H54 (cell line): ENCODE measurements at regions not wholly inside any gene's neighbourhood (a gene's known extent, or its start where the extent isn't known, plus 50 kb on each side); places are given as distances from the start of the nearest gene placed in this dataset.

Experiments
- DNase-seq: peaks from one replicate; pipeline ENCODE4 v3.0.0; 2011; ENCODE audit warnings: low spot score, mixed read lengths; ENCODE audit not compliant: insufficient read length
- FAIRE-seq: peaks from 3 replicates; lab custom pipeline; 2011; peaks lifted over from hg19 to GRCh38; lab: Jason Lieb, UNC
- POLR2A ChIP-seq: IDR thresholded peaks from 2 replicates; pipeline ENCODE4 v1.6.1; 2011; ENCODE audit warnings: low read depth, mild to moderate bottlenecking, low read length

GRCh38 chr2:74746480-74746879 is 87.4 kb upstream of the HK2 start:
- TF ChIP-seq POLR2A, result no peak
- FAIRE-seq, result no peak
- no peak for DNase-seq

GRCh38 chr2:74747411-74748080 is 86.4 kb upstream of the HK2 start:
- TF ChIP-seq POLR2A, result no peak
- FAIRE-seq, result no peak
- no peak for DNase-seq

GRCh38 chr2:74748665-74749064 is 85.3 kb upstream of the HK2 start:
- DNase-seq (no peak), FAIRE-seq (no peak)
- TF ChIP-seq POLR2A, result no peak

- FAIRE-seq, result no peak
- no peak for TF ChIP-seq POLR2A
Measured at GRCh38 chr2:74749432-74749831, 84.5 kb upstream of the HK2 start.

GRCh38 chr2:74751981-74752851 is 81.7 kb upstream of the HK2 start:
- no peak for FAIRE-seq
- DNase-seq, result no peak
- no peak for TF ChIP-seq POLR2A

More at GRCh38 chr2:74749432-74749831, 84.5 kb upstream of the HK2 start:
- DNase-seq, result no peak

GRCh38 chr2:74755386-74755785 is 78.5 kb upstream of the HK2 start:
- FAIRE-seq (no peak), DNase-seq (no peak)
- TF ChIP-seq POLR2A, result no peak

GRCh38 chr2:74756356-74756890 is 77.5 kb upstream of the HK2 start:
- FAIRE-seq (no peak), DNase-seq (no peak)
- no peak for TF ChIP-seq POLR2A

- TF ChIP-seq POLR2A, result no peak
- FAIRE-seq (no peak), DNase-seq (no peak)
Measured at GRCh38 chr2:74759986-74760385, 73.9 kb upstream of the HK2 start.

- no peak for FAIRE-seq
- no peak for TF ChIP-seq POLR2A
- DNase-seq, result no peak
Measured at GRCh38 chr2:74760875-74761630, 72.9 kb upstream of the HK2 start.

GRCh38 chr2:74762789-74763188 is 71.1 kb upstream of the HK2 start:
- DNase-seq (no peak), FAIRE-seq (no peak)
- TF ChIP-seq POLR2A, result no peak

- DNase-seq (no peak), FAIRE-seq (no peak)
- no peak for TF ChIP-seq POLR2A
Measured at GRCh38 chr2:74763962-74764428, 69.9 kb upstream of the HK2 start.

GRCh38 chr2:74764429-74765272 is 69.3 kb upstream of the HK2 start:
- no peak for TF ChIP-seq POLR2A
- no peak for DNase-seq
- FAIRE-seq, result no peak

- FAIRE-seq (no peak), DNase-seq (no peak)
- TF ChIP-seq POLR2A, result no peak
Measured at GRCh38 chr2:74766780-74767179, 67.1 kb upstream of the HK2 start.
